GM03348 (cell line): ENCODE measurements at regions not wholly inside any gene's neighbourhood (a gene's known extent, or its start where the extent isn't known, plus 50 kb on each side); places are given as distances from the start of the nearest gene placed in this dataset.

ENCODE experiments used
- DNase-seq: peaks from one replicate; pipeline ENCODE4 v3.0.0; 2012; ENCODE audit warnings: low spot score

GRCh38 chr2:16507655-16508489 lies 157.8 kb downstream of the CYRIA start:
- DNase-seq, result peak; percentile 30

- DNase-seq, result no peak
Observed at GRCh38 chr2:16506366-16506765, 159.3 kb downstream of the CYRIA start.

GRCh38 chr2:16496426-16497388 lies 168.9 kb downstream of the CYRIA start:
- no peak for DNase-seq

- no peak for DNase-seq
Observed at GRCh38 chr2:16495509-16496208, 170.0 kb downstream of the CYRIA start.

- DNase-seq, result no peak
Observed at GRCh38 chr2:16494836-16495508, 170.7 kb downstream of the CYRIA start.

GRCh38 chr2:16493788-16494187 lies 171.8 kb downstream of the CYRIA start:
- no peak for DNase-seq

GRCh38 chr2:16487686-16488085 lies 177.9 kb downstream of the CYRIA start:
- no peak for DNase-seq

GRCh38 chr2:16485251-16485650 lies 180.4 kb downstream of the CYRIA start:
- no peak for DNase-seq

- no peak for DNase-seq
Observed at GRCh38 chr2:16482460-16482859, 183.2 kb downstream of the CYRIA start.

GRCh38 chr2:16481351-16481750 lies 184.3 kb downstream of the CYRIA start:
- DNase-seq, result no peak

- DNase-seq, result no peak
Observed at GRCh38 chr2:16479721-16480120, 185.9 kb downstream of the CYRIA start.

GRCh38 chr2:16478434-16479210 lies 187.0 kb downstream of the CYRIA start:
- no peak for DNase-seq

GRCh38 chr2:16477648-16478047 lies 188.0 kb downstream of the CYRIA start:
- DNase-seq, result no peak

GRCh38 chr2:16476866-16477265 lies 188.8 kb downstream of the CYRIA start:
- no peak for DNase-seq

GRCh38 chr2:16475986-16476567 lies 189.6 kb downstream of the CYRIA start:
- no peak for DNase-seq

- DNase-seq, result no peak
Observed at GRCh38 chr2:16475586-16475985, 190.0 kb downstream of the CYRIA start.

- no peak for DNase-seq
Observed at GRCh38 chr2:16473575-16473974, 192.1 kb downstream of the CYRIA start.

- DNase-seq, result no peak
Observed at GRCh38 chr2:16470936-16471490, 194.6 kb downstream of the CYRIA start.

- no peak for DNase-seq
Observed at GRCh38 chr2:16466821-16467151, 198.8 kb downstream of the CYRIA start.

- no peak for DNase-seq
Observed at GRCh38 chr2:16466133-16466820, 199.4 kb downstream of the CYRIA start.
